Type B pancreatic cell (in vitro differentiated cells): ENCODE measurements at regions not wholly inside any gene's neighbourhood (a gene's known extent, or its start where the extent isn't known, plus 50 kb on each side); places are given as distances from the start of the nearest gene placed in this dataset.
A peak's percentile ranks its signal among the peaks of the same experiment; 100 is the strongest.

Experiments used
- DNase-seq: peaks from one replicate; pipeline ENCODE4 v3.0.0; 2021; ENCODE audit warnings: mixed read lengths; ENCODE audit not compliant: unreplicated experiment; ENCODE audit errors: extremely low spot score
- H3K27ac Mint-ChIP-seq: 2 replicates; pipeline ENCODE4 v1.8.0; 2021; ENCODE audit warnings: mild to moderate bottlenecking, mixed read lengths
- H3K27me3 Mint-ChIP-seq: 2 replicates; pipeline ENCODE4 v1.8.0; 2021; ENCODE audit warnings: mixed read lengths
- H3K36me3 Mint-ChIP-seq: 2 replicates; pipeline ENCODE4 v1.8.0; 2021; ENCODE audit warnings: mixed read lengths
- H3K4me1 Mint-ChIP-seq: one replicate; pipeline ENCODE4 v1.8.0; 2021; ENCODE audit warnings: mixed read lengths; ENCODE audit not compliant: unreplicated experiment
- H3K4me3 Mint-ChIP-seq: 2 replicates; pipeline ENCODE4 v1.8.0; 2021; ENCODE audit warnings: mild to moderate bottlenecking, mixed read lengths
- H3K9me3 Mint-ChIP-seq: 2 replicates; pipeline ENCODE4 v1.8.0; 2021; ENCODE audit warnings: mixed read lengths
- CTCF ChIP-seq: fragments of 200-600 bp; sonication (generic); conservative IDR thresholded peaks from 2 replicates; pipeline ENCODE4 v1.5.0; 2021; ENCODE audit warnings: antibody characterized with exemption, mild to moderate bottlenecking

DNA sequence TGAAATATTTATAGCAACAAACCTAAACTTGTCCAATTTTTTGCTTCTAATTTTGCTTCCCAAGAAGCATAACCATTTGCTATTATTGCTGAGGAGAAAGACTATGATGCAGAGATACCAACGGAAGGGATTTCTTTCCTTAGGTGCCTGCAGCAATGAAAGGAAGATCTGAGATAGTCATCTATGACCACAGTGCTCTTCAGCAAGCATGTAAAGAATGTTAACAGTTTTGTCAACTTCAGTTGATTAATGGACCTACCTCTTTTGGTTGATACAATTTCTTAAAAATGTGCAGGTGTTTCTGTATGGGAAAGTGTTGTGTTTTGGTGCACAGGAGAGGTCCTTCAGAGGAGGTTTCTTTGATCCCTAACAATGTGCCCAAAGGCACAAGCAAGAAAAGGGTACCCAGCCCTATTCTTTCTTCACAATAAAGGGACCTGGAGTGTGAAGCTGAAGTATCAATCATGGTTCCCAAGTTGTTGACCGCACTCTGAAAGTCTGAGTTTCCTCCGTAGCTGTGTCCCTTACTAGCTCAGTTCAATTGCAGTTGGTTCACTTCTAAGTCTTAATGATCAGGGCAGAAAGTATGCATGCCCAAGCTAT lies 307.7 kb upstream of the KCNH8 start:
- TF ChIP-seq CTCF = no peak
- H3K4me3 Mint-ChIP-seq = no peak overlapping the region
- DNase-seq = no peak
- H3K27me3 Mint-ChIP-seq = no peaks in the 10 kb centered on the region
- H3K36me3 Mint-ChIP-seq = no peaks in the 10 kb centered on the region
- no peaks in the 10 kb centered on the region for H3K9me3 Mint-ChIP-seq
- H3K27ac Mint-ChIP-seq = peak overlapping the region; percentile 20
- no peaks in the 10 kb centered on the region for H3K4me1 Mint-ChIP-seq

- Mint-ChIP-seq H3K27me3 (no peaks in the 10 kb centered on the region), H3K4me1 (no peaks in the 10 kb centered on the region), H3K36me3 (no peaks in the 10 kb centered on the region), H3K27ac (no peak overlapping the region), H3K4me3 (no peak overlapping the region), H3K9me3 (no peaks in the 10 kb centered on the region)
- TF ChIP-seq CTCF = no peak
- DNase-seq = no peak
These were observed 309.6 kb upstream of the KCNH8 start for GRCh38 chr3:18838758-18839157.

DNA sequence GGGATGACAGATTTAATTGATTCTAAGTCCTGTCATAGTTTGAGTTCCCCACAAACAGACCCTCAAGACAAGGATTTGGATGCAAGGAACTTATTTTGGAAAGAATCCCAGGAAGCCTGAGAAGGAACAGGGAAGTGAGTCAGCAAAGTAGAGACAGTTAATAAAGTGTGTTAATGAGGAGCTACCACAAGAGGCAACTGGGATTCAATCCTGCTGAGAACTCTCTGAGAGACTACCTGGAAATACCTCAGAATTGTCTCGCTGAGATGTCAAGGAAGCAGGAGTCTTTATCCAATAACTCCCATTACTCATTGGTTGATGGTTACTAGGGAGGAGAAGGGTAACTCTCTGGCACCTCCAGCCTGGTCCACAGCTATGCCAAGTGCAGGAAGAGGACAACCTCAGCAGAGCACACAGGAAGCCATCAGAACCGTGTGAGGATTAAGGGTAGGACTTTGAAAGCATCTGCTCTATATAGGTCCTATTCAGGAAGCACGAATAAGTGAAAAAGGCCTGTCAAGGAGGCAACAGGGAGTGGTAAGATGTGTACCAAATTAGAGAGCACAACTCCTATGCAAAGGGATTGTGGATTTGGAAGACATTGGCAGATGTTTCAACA lies 311.1 kb upstream of the KCNH8 start:
- no peak for TF ChIP-seq CTCF
- peaks cover 2% of the 10 kb centered on the region for H3K27me3 Mint-ChIP-seq
- DNase-seq = no peak
- no peaks in the 10 kb centered on the region for H3K4me1 Mint-ChIP-seq
- H3K27ac Mint-ChIP-seq = no peak overlapping the region
- no peak overlapping the region for H3K4me3 Mint-ChIP-seq
- no peaks in the 10 kb centered on the region for H3K9me3 Mint-ChIP-seq
- no peaks in the 10 kb centered on the region for H3K36me3 Mint-ChIP-seq

GRCh38 chr3:18835021-18835420 lies 313.3 kb upstream of the KCNH8 start:
- Mint-ChIP-seq H3K4me1 (no peaks in the 10 kb centered on the region), H3K27me3 (peaks cover 2% of the 10 kb centered on the region), H3K9me3 (no peaks in the 10 kb centered on the region), H3K27ac (no peak overlapping the region), H3K36me3 (no peaks in the 10 kb centered on the region), H3K4me3 (no peak overlapping the region)
- DNase-seq = no peak
- TF ChIP-seq CTCF = no peak

GRCh38 chr3:18830087-18830486 lies 318.2 kb upstream of the KCNH8 start:
- H3K4me1 Mint-ChIP-seq = no peaks in the 10 kb centered on the region
- no peak overlapping the region for H3K27ac Mint-ChIP-seq
- H3K36me3 Mint-ChIP-seq = no peaks in the 10 kb centered on the region
- H3K4me3 Mint-ChIP-seq = no peak overlapping the region
- H3K9me3 Mint-ChIP-seq = no peaks in the 10 kb centered on the region
- peaks cover 2% of the 10 kb centered on the region for H3K27me3 Mint-ChIP-seq
- TF ChIP-seq CTCF = no peak
- DNase-seq = no peak
